HG03442 (cell line): ENCODE measurements at regions not wholly inside any gene's neighbourhood (a gene's known extent, or its start where the extent isn't known, plus 50 kb on each side); places are given as distances from the start of the nearest gene placed in this dataset.
"Not testable (repeated sequence)": the region's sequence is repeated elsewhere in the genome, so short reads cannot be mapped to it uniquely, and the experiment has no call there.

Source experiments
- ATAC-seq: cut with Tn5 transposase; IDR thresholded peaks from one replicate; pipeline ENCODE4 v1.9.1; 2021; ENCODE audit warnings: mild to moderate bottlenecking, moderate library complexity; ENCODE audit not compliant: unreplicated experiment

DNA sequence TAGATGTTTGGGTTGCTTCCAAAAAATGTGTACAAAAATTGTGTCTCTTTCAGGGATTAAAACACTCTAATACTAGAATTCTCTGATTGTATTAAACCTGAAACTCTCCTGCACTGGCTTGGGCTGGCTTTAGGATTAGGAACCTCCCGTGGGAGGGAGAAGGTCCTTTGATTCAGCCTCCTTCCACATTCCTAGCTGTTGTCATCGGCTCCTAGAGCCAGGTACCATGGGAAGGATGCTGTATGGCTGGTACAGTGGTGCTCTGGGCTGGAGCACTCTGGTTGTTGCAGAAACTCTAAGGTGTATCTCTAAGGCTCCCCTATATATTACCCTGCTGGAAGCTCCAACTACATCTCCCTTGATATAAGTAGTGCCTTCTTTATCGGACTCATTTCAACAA is 245.2 kb upstream of the FOXK1 start:
- ATAC-seq, result no peak

GRCh38 chr7:4437916-4438315 is 244.2 kb upstream of the FOXK1 start:
- ATAC-seq, result no peak

DNA sequence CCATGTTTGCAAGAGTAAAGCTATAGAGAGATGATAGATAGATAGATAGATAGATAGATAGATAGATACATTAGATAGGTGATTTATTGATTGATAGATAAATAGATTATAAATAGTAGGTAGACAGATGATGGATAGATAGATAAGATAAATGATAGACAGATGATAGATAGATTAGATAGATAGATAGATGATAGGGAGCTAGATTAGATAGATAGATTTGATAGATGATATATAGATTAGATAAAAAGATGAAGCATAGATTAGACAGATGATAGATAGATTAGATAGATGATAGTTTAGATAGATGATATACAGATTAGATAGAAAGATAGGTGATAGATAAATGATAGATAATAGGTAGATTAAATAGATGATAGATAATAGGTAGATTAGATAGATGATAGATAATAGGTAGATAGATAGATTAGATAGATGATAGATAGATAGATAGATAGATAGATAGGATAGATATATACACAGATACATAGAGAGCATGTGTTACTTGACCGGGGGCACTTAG is 243.3 kb upstream of the FOXK1 start:
- ATAC-seq, result no peak

GRCh38 chr7:4439444-4439843 is 242.7 kb upstream of the FOXK1 start:
- ATAC-seq, result no peak

DNA sequence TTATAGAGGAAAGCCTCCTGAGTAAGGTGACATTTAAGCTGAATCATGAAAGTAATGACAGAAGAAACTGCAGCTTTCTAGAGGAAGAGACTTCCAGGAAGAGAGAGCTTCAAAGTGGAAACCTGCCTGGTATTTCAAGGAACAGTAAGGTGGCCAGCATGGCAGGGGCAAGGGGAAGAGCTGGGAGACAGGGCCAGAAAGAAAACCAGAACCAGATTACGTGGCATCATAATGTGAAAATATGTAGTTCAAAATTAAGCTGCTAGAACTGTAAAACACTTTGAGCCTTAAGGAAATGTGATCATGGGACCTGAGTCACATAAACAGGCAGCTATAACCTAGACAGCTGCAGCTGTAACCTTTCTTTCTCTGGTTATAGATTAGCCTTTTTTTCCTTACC is 238.0 kb upstream of the FOXK1 start:
- ATAC-seq, result no peak

- no peak for ATAC-seq
Observed at GRCh38 chr7:4445777-4446176, 236.3 kb upstream of the FOXK1 start.

DNA sequence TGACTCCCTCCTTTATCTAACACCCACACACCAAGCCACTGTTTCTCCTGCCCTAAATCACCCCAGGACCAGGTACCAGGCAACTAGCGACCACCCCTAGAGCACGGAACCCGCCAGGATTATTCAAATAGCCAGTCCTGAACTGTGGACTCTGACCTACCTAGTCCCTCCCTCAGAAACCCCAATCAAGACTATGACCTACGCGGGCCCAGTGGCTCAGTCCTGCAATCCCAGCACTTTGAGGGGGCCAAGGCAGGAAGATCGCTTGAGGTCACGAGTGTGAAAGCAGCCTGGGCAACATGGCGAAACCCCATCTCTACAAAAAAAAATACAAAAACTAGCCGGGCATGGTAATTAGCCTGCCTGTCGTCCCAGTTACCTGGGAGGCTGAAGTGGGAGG is 232.8 kb upstream of the FOXK1 start:
- ATAC-seq, result no peak

GRCh38 chr7:4450483-4450882 is 231.6 kb upstream of the FOXK1 start:
- no peak for ATAC-seq

DNA sequence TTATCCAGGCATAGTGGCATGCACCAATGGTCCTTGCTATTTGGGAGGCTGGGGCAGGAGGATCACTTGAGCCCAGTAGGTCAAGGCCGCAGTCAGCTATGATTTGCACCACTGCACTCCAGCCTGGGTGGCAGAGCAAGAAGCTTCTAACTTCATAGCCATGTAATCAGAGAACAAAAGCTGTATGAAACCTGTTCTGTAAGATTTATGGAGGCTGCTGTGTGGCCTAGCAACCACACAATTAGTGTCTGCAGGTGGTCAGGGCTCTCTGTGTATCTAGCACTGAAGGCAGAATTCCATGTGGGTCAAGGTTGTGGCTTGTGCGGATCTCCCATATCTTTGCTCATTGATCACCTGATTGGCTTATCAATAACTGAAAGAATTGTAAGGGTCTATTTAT is 221.5 kb upstream of the FOXK1 start:
- ATAC-seq, result no peak

DNA sequence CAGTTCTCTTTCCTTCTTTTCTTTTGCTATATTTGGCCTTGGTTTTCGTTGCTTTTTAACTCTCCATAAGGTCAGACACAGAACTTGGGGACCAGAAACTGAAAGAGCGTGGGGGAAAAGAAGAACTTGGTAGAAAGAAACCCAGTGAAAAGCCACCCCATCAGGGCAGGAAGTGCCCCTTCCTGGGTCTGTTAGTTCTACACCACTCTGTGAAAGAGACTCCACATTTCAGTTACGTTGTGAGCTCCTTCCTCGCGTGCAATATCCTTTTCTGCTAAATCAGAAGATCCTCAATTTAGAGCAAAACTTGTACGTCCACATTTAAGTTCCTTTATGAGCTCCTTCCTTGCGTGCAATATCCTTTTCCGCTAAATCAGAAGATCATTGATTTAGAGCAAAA is 220.6 kb upstream of the FOXK1 start:
- no peak for ATAC-seq

DNA sequence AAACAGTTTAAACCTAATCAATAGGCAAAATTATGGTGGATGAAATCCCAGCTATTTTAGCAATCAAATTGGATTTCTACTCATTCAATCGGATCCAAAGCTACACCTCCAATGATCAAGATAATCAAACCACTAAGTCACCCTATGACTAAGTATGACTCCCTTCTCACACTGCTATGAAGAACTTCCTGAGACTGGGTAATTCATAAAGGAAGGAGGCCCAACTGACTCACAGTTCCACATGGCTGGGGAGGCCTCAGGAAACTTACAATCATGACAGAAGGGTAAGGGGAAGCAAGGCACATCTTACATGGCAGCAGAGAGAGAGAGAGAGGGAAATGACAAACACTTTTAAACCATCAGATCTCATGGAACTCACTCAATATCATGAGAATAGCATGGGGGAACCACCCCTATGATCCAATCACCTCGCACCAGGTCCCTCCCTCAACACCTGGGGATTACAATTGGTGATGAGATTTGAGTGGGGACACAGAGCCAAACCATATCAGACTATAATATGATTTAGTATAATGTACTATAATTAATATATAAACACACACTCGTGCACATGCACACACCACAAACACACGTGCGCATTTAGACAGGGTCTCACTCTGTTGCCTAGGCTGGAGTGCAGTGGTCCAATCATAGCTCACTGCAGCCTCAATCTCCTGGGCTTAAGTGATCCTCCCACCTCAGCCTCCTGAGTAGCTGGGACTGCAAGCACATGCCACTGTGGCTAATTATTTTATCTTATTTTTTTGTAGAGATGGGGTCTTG is 213.6 kb upstream of the FOXK1 start:
- ATAC-seq, result no peak

- ATAC-seq, result no peak
Observed at GRCh38 chr7:4470246-4470645, 211.8 kb upstream of the FOXK1 start.

- no peak for ATAC-seq
Observed at GRCh38 chr7:4472728-4473127, 209.4 kb upstream of the FOXK1 start.

DNA sequence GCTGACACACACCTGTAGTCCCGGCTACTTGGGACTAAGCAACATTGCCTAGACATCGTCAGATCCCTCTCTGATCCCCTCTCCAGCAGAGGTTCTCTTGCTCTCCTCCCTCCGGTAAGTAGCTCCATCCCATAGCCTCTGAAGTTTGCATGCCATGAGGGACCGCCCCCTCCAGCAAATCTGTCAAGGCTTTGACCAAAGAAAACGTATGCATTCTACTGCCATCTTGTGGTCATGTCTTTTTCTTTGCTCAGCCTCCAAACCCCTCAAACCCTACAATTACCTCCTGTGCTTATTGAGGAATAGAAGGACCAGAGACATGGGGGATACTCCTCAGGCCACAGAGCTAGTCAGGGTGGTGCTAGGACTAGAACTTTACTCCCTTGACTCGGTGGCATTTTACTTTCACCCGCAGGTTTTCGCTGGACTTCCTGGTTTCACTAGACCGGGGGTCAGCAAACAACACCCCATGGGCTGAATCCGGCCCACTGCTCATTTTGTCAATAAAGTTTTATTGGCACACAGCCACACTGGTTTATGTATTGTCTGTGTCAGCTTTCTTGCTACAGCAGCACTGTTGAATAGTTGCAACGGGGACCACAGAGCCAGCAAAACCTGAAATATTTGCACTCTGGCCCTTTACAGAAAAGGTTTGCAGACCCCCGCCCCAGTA is 202.6 kb upstream of the FOXK1 start:
- no peak for ATAC-seq

GRCh38 chr7:4480131-4480530 is 202.0 kb upstream of the FOXK1 start:
- not testable (repeated sequence) for ATAC-seq

DNA sequence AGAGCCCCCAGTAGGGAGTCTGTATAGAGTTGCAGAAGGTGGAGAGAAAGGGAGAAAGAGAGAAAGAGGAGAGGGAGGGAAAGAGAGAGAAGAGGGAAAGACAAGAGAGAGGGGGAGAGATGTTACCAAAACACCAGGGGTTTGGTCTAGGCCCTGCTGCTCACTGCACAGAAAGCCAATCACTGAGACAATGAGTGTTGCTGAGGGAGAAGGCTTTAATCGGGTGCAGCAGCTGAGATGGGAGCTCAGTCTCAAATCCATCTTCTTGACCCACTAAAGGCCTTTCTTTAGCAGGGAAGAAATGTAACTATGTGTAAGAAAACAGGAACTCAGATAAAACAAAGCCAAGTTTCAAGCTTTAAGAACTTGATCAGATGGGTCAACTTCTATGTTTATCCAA is 198.2 kb upstream of the FOXK1 start:
- ATAC-seq, result no peak

DNA sequence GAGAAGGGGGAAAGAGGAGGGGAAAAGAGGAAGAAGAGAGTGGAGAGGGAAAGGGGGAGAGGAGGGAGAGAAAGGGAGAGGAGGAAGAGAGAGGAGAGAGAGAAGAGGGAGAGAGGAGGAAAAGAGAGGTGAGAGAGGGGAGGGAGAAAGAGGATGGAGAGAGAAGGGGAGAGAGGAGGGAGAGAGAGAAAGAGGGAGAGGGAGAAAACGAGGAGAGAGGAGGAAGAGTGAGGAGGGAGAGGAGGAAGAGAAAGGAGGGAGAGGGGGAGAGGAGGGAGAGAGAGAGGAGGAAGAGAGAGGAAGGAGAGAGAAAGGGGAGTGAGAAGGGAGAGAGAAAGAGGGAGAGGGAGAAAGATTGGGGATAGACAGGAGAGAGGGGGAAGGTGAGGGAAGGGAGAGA is 197.6 kb upstream of the FOXK1 start:
- ATAC-seq, result no peak

- ATAC-seq, result no peak
Observed at GRCh38 chr7:4486907-4487306, 195.2 kb upstream of the FOXK1 start.

GRCh38 chr7:4496911-4497310 is 185.2 kb upstream of the FOXK1 start:
- not testable (repeated sequence) for ATAC-seq

DNA sequence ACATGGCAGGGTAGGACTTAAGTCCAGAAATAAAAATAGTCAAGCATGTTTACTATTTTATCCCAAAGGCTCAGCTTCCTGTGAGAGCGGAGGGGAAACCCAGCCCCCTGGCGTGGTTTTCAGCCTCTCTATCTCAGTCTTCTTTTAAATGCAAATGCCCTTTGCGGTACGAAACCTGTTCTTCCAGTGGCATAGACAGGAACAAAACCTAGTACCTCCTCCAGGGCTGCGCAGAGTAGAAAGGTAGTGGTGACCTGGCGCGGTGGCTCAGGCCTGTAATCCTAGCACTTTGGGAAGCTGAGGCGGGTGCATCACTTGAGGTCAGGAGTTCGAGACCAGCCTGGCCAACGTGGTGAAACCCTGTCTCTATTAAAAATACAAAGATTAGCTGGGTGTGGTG is 181.3 kb upstream of the FOXK1 start:
- no peak for ATAC-seq

DNA sequence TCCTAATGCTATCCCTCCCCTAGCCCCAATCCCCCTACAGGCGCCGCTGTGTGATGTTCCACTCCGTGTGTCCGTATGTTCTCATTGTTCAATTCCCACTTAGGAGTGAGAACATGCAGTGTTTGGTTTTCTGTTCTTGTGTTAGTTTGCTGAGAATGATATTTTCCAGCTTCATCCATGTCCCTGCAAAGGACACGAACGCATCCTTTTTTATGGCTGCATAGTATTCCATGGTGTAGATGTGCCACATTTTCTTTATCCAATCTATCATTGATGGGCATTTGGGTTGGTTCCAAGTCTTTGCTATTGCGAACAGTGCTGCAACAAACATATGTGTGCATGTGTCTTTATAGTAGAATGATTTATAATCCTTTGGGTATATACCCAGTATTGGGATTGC is 174.2 kb upstream of the FOXK1 start:
- not testable (repeated sequence) for ATAC-seq

GRCh38 chr7:4513450-4513849 is 168.6 kb upstream of the FOXK1 start:
- no peak for ATAC-seq
